ENCODE measurements at regions not wholly inside any gene's neighbourhood (a gene's known extent, or its start where the extent isn't known, plus 50 kb on each side); places are given as distances from the start of the nearest gene placed in this dataset.
"Not testable (repeated sequence)": the region's sequence is repeated elsewhere in the genome, so short reads cannot be mapped to it uniquely, and the experiment has no call there.

- no peak for DNase-seq (ENCODE audit: low read depth in 2 of 2)
These were observed 300.3 kb upstream of the ID4 start for GRCh38 chr6:19536838-19537237.

- DNase-seq (ENCODE audit: low read depth in 2 of 2): no peak
These were observed 299.1 kb upstream of the ID4 start for GRCh38 chr6:19538096-19538495.

GRCh38 chr6:19547507-19547906 is 289.7 kb upstream of the ID4 start:
- no peak for DNase-seq (ENCODE audit: low read depth in 2 of 2)

- DNase-seq (ENCODE audit: low read depth in 2 of 2): no peak
These were observed 288.1 kb upstream of the ID4 start for GRCh38 chr6:19549109-19549508.

- no peak for DNase-seq (ENCODE audit: low read depth in 2 of 2)
These were observed 286.8 kb upstream of the ID4 start for GRCh38 chr6:19550380-19550779.

GRCh38 chr6:19551611-19552010 is 285.6 kb upstream of the ID4 start:
- DNase-seq (ENCODE audit: low read depth in 2 of 2): no peak

- DNase-seq (ENCODE audit: low read depth in 2 of 2): no peak
These were observed 285.1 kb upstream of the ID4 start for GRCh38 chr6:19552076-19552475.

GRCh38 chr6:19552588-19552987 is 284.6 kb upstream of the ID4 start:
- DNase-seq (ENCODE audit: low read depth in 2 of 2): no peak

GRCh38 chr6:19554356-19555225 is 282.6 kb upstream of the ID4 start:
- no peak for DNase-seq (ENCODE audit: low read depth in 2 of 2)

GRCh38 chr6:19557191-19557590 is 280.0 kb upstream of the ID4 start:
- DNase-seq (ENCODE audit: low read depth in 2 of 2): no peak

- no peak for DNase-seq (ENCODE audit: low read depth in 2 of 2)
These were observed 279.0 kb upstream of the ID4 start for GRCh38 chr6:19558201-19558600.

GRCh38 chr6:19558934-19559333 is 278.2 kb upstream of the ID4 start:
- DNase-seq (ENCODE audit: low read depth in 2 of 2): no peak

GRCh38 chr6:19562468-19562867 is 274.7 kb upstream of the ID4 start:
- DNase-seq (ENCODE audit: low read depth in 2 of 2): no peak

GRCh38 chr6:19569563-19569962 is 267.6 kb upstream of the ID4 start:
- DNase-seq (ENCODE audit: low read depth in 2 of 2): no peak

- DNase-seq (ENCODE audit: low read depth in 2 of 2): no peak
These were observed 266.0 kb upstream of the ID4 start for GRCh38 chr6:19571176-19571575.

- no peak for DNase-seq (ENCODE audit: low read depth in 2 of 2)
These were observed 258.7 kb upstream of the ID4 start for GRCh38 chr6:19578481-19578880.

GRCh38 chr6:19584207-19584606 is 253.0 kb upstream of the ID4 start:
- DNase-seq (ENCODE audit: low read depth in 2 of 2): not testable (repeated sequence)

GRCh38 chr6:19587238-19587942 is 249.8 kb upstream of the ID4 start:
- no peak for DNase-seq (ENCODE audit: low read depth in 2 of 2)

- DNase-seq (ENCODE audit: low read depth in 2 of 2): no peak
These were observed 246.6 kb upstream of the ID4 start for GRCh38 chr6:19590501-19591131.

GRCh38 chr6:19597809-19598320 is 239.3 kb upstream of the ID4 start:
- no peak for DNase-seq (ENCODE audit: low read depth in 2 of 2)

GRCh38 chr6:19599796-19600464 is 237.2 kb upstream of the ID4 start:
- DNase-seq (ENCODE audit: low read depth in 2 of 2): no peak

- no peak for DNase-seq (ENCODE audit: low read depth in 2 of 2)
These were observed 234.6 kb upstream of the ID4 start for GRCh38 chr6:19602434-19603013.
